Upper lobe of right lung (tissue), 1 donor: ENCODE measurements at regions not wholly inside any gene's neighbourhood (a gene's known extent, or its start where the extent isn't known, plus 50 kb on each side); places are given as distances from the start of the nearest gene placed in this dataset.

Experiments
- ATAC-seq: fragments of 200-7000 bp; cut with Tn5 transposase; one replicate; pipeline ENCODE4 v1.9.1; 2020; ENCODE audit warnings: mild to moderate bottlenecking, moderate library complexity
- DNase-seq: peaks from one replicate; pipeline ENCODE4 v3.0.0-alpha.2; 2020
- H3K27ac ChIP-seq: fragments of 200-600 bp; one replicate; pipeline ENCODE4 v1.8.0; 2022
- H3K27me3 ChIP-seq: fragments of 200-600 bp; one replicate; pipeline ENCODE4 v1.8.0; 2022; ENCODE audit warnings: mild to moderate bottlenecking
- H3K36me3 ChIP-seq: fragments of 200-600 bp; one replicate; pipeline ENCODE4 v1.8.0; 2022
- H3K4me1 ChIP-seq: fragments of 200-600 bp; one replicate; pipeline ENCODE4 v1.8.0; 2022
- H3K4me3 ChIP-seq: fragments of 200-600 bp; one replicate; pipeline ENCODE4 v1.8.0; 2022; ENCODE audit warnings: mild to moderate bottlenecking
- H3K9me3 ChIP-seq: fragments of 200-600 bp; one replicate; pipeline ENCODE4 v1.8.0; 2022
- intact Hi-C: fragments of 100-400 bp; cut with DNase I; formaldehyde crosslinking; loops from one replicate; pipeline ENCODE4 v1.11.0; 2022
- TF ChIP-seq, protein P1 (sequence below): fragments of 200-600 bp; IDR thresholded peaks from one replicate; pipeline ENCODE4 v1.8.0; 2022; ENCODE audit warnings: antibody characterized with exemption
- donor health status: DM: no; HTN: yes; CAD: no; lungs with severe emphysema.

DNA sequence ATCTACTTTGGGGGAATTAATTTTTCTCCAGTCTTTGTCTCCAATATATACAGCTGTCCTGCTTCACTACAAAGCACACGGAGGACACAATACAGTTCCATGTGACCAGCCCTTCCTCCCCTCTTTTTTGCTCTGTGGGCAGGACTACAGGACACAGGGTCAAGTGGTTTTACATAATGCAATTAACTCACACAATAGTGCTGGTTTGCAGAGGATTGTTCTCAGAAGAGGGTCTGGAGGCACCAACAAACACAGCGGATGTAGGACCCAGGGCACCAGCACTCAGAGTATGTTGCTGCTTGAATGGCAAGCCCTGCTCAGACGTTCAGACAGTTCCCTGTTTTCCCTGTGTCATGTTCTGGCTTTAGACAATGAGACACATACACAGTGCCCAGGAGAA lies 52.0 kb upstream of the NPTX2 start:
- H3K4me3 ChIP-seq, result no peak overlapping the region
- no peaks in the 10 kb centered on the region for H3K4me1 ChIP-seq
- no peaks in the 10 kb centered on the region for H3K9me3 ChIP-seq
- TF ChIP-seq, protein P1, sequence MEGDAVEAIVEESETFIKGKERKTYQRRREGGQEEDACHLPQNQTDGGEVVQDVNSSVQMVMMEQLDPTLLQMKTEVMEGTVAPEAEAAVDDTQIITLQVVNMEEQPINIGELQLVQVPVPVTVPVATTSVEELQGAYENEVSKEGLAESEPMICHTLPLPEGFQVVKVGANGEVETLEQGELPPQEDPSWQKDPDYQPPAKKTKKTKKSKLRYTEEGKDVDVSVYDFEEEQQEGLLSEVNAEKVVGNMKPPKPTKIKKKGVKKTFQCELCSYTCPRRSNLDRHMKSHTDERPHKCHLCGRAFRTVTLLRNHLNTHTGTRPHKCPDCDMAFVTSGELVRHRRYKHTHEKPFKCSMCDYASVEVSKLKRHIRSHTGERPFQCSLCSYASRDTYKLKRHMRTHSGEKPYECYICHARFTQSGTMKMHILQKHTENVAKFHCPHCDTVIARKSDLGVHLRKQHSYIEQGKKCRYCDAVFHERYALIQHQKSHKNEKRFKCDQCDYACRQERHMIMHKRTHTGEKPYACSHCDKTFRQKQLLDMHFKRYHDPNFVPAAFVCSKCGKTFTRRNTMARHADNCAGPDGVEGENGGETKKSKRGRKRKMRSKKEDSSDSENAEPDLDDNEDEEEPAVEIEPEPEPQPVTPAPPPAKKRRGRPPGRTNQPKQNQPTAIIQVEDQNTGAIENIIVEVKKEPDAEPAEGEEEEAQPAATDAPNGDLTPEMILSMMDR, result no peak
- DNase-seq (no peak), ATAC-seq (no peak)
- no peaks in the 10 kb centered on the region for H3K27me3 ChIP-seq
- H3K36me3 ChIP-seq, result no peaks in the 10 kb centered on the region
- H3K27ac ChIP-seq, result no peak overlapping the region
- intact Hi-C loops, result no loop called here

DNA sequence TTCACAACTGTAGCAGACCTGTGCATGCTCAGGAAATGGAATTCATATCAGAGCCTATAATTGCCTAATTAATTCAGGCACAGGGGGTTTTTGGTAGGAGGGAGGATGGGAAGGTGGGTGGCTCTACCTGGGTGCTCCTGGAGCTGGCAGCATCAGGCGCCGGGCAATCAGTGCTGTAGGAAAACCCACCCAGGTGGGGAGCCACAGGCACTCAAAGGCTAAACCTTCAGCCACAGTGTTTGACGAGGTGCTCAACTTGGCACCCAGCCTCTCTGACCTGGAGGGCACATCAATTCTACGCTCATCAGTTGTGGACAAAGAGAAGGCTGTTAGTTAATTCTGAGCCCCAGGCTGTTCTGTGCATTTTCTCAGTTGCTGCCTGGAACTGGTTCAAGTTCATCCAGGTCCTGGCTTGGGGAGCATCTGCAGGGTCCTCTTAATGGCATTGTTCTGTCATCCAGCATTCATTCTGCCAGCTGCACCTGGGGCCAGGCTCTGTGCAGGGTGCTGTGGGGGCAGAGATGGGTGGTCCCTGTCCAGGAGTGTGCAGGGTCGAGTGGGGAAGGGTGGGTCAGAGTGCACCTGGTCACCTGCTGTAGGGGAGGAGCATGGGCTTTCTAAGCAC lies 54.1 kb upstream of the NPTX2 start:
- Histone ChIP-seq H3K4me1 (no peaks in the 10 kb centered on the region), H3K27ac (no peak overlapping the region), H3K27me3 (no peaks in the 10 kb centered on the region), H3K4me3 (no peak overlapping the region), H3K36me3 (no peaks in the 10 kb centered on the region), H3K9me3 (no peaks in the 10 kb centered on the region)
- DNase-seq (no peak), ATAC-seq (no peak)
- intact Hi-C loops, result no loop called here
- TF ChIP-seq, protein P1, result no peak

DNA sequence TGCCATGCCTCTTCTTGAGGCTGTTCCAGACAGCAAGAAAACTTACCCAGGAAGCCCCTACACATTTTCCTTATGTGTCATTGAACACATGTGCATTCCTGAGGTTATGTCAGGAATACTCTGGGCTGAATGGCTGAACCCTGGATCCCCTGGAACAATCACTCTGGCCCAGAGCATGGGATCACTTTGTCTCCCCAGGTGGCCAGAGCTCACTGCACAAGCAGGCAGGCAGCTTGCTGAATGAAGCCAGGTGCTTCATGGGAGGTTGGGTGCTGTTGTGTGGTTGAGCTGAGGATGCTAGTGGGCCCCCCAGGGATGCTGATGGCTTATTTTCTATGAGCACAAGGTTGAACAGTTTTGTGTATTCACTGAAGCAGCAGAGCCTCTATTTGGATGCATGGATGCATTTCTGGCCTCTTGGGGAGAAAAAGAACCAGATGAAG lies 54.7 kb upstream of the NPTX2 start:
- no peak for DNase-seq
- no peak overlapping the region for H3K4me3 ChIP-seq
- intact Hi-C loops, result no loop called here

DNA sequence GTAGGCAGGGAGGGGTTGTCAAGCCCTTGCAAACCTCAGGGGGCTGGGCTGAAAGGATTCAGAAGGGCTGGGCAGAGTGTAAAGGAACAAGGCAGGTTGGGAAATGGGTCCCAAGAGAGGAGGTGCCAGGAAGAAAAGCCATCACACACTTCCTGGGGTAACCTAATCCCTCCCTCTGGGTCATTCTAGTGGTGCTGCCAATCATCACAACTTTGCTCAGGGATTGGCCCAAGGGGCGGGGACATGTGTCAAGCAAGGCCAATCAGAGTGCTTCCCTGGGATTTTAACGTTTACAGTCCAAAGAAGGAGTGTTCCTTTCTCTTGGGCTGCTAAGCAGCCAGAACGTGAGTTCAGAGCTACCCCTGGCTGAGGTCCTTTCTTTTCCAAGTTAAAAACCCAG lies 57.1 kb upstream of the NPTX2 start:
- Histone ChIP-seq H3K9me3 (no peaks in the 10 kb centered on the region), H3K4me3 (no peak overlapping the region), H3K4me1 (no peaks in the 10 kb centered on the region), H3K27me3 (no peaks in the 10 kb centered on the region), H3K36me3 (no peaks in the 10 kb centered on the region), H3K27ac (no peak overlapping the region)
- ATAC-seq, result no peak
- TF ChIP-seq, protein P1, result no peak
- intact Hi-C loops, result no loop called here
- DNase-seq, result no peak

More for the DNA sequence above, 54.7 kb upstream of the NPTX2 start:
- no peaks in the 10 kb centered on the region for H3K27me3 ChIP-seq
- no peak for ATAC-seq
- TF ChIP-seq, protein P1, result no peak
- no peaks in the 10 kb centered on the region for H3K36me3 ChIP-seq
- no peak overlapping the region for H3K27ac ChIP-seq
- H3K9me3 ChIP-seq, result no peaks in the 10 kb centered on the region
- no peaks in the 10 kb centered on the region for H3K4me1 ChIP-seq

DNA sequence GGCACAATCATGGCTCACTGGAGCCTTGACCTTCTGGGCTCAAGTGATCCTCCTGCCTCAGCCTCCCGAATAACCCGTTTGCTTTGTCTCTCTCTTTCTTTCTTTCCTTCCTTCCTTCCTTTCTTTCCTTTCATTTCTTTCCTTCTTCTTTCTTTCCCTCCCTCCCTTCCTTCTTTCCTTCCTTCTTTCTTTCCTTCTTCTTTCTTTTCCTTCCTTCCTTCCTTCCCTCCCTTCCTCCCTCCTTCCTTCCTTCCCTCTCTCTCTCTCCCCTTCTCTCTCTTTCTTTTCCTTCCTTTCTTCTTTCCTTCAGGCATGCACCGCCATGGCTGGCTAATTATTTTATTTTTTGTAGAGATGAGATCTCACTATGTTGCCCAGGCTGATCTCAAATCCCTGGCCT lies 57.9 kb upstream of the NPTX2 start:
- intact Hi-C loops, result no loop called here

More for the DNA sequence above, 57.9 kb upstream of the NPTX2 start:
- no peak for DNase-seq
- Histone ChIP-seq H3K9me3 (no peaks in the 10 kb centered on the region), H3K27ac (no peak overlapping the region), H3K4me3 (no peak overlapping the region), H3K4me1 (no peaks in the 10 kb centered on the region), H3K36me3 (no peaks in the 10 kb centered on the region), H3K27me3 (no peaks in the 10 kb centered on the region)
- no peak for ATAC-seq
- TF ChIP-seq, protein P1, result no peak
